ENCODE measurements at regions not wholly inside any gene's neighbourhood (a gene's known extent, or its start where the extent isn't known, plus 50 kb on each side); places are given as distances from the start of the nearest gene placed in this dataset.

DNA sequence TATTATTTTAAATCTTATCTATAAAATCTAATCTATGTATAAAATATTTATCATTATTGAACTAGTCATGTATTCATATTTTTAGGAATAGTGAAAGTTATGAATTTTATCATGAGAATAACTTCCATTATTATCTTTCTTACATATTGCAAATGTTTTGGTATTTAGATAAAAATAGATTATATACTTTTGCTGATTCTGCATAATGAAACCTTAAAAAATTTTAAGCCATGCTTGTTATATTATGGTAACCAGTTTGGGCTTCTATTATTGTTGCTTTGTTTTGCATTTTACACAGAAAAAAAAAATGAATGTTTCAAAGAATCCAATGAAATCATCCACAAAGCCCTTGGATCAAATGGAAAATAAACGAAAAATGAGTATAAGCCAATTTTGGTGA lies 772.5 kb downstream of the NR2F1-AS1 start:
- Histone ChIP-seq H3K4me3 (ENCODE audit: low read depth in 1 of 2, low read length in 2 of 2) (no peak overlapping the region), H3K27ac (ENCODE audit: low read length) (no peak overlapping the region), H3K27me3 (ENCODE audit: low read depth, low read length) (no peaks in the 10 kb centered on the region), H3K36me3 (ENCODE audit: control insufficient read depth in 1 of 2, insufficient read depth in 2 of 2, low read length in 2 of 2) (no peaks in the 10 kb centered on the region), H3K9me3 (ENCODE audit: control insufficient read depth in 1 of 2, low read length in 2 of 2) (no peaks in the 10 kb centered on the region), H3K4me1 (ENCODE audit: control insufficient read depth in 1 of 2, insufficient read depth in 2 of 2, low read length in 2 of 2) (no peaks in the 10 kb centered on the region)

DNA sequence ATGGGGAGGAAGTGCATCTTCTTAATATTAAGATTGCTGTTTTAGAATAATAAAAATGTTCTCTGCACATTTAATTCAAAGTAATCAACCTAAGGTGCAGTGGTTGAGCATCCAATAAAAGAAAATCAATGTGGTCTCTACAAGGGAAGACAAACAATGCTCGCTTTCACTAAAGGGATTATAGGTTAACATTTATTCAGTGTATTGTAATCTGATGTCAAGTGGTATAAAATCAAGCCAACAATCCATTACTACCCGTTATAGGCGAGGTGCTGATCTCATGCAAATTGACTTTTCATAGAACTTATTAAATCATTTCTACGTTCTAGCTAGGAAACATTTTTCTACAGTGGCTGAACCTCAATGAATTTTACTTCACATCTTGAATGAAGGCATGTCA lies 773.9 kb downstream of the NR2F1-AS1 start:
- Histone ChIP-seq H3K27ac (ENCODE audit: low read length) (no peak overlapping the region), H3K9me3 (ENCODE audit: control insufficient read depth in 1 of 2, low read length in 2 of 2) (no peaks in the 10 kb centered on the region), H3K36me3 (ENCODE audit: control insufficient read depth in 1 of 2, insufficient read depth in 2 of 2, low read length in 2 of 2) (no peaks in the 10 kb centered on the region), H3K4me1 (ENCODE audit: control insufficient read depth in 1 of 2, insufficient read depth in 2 of 2, low read length in 2 of 2) (no peaks in the 10 kb centered on the region), H3K4me3 (ENCODE audit: low read depth in 1 of 2, low read length in 2 of 2) (no peak overlapping the region), H3K27me3 (ENCODE audit: low read depth, low read length) (no peaks in the 10 kb centered on the region)

DNA sequence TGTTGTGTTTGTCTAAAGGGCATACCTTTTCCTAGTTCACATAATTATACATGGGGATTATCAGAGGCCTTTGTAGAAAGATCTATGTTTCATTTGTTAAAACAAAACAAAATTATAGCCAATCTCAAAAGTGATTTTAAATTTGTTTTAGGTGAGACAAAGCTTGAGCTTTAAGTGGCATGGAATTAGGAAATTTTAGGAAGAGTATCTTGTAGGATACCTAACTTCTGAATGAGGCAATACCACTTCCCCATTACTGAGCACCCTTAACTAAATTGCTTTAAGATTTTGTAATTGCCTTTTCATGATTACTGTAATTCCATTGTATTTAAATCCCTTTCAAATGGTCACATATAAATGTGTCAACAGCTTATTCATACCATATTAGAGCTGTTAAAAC lies 775.6 kb downstream of the NR2F1-AS1 start:
- H3K27ac ChIP-seq (ENCODE audit: low read length) = no peak overlapping the region
- H3K27me3 ChIP-seq (ENCODE audit: low read depth, low read length) = no peaks in the 10 kb centered on the region
- no peaks in the 10 kb centered on the region for H3K36me3 ChIP-seq (ENCODE audit: control insufficient read depth in 1 of 2, insufficient read depth in 2 of 2, low read length in 2 of 2)
- no peaks in the 10 kb centered on the region for H3K9me3 ChIP-seq (ENCODE audit: control insufficient read depth in 1 of 2, low read length in 2 of 2)
- no peak overlapping the region for H3K4me3 ChIP-seq (ENCODE audit: low read depth in 1 of 2, low read length in 2 of 2)
- peaks cover 0 to 3% of the 10 kb centered on the region in 2 donors for H3K4me1 ChIP-seq (ENCODE audit: control insufficient read depth in 1 of 2, insufficient read depth in 2 of 2, low read length in 2 of 2)

DNA sequence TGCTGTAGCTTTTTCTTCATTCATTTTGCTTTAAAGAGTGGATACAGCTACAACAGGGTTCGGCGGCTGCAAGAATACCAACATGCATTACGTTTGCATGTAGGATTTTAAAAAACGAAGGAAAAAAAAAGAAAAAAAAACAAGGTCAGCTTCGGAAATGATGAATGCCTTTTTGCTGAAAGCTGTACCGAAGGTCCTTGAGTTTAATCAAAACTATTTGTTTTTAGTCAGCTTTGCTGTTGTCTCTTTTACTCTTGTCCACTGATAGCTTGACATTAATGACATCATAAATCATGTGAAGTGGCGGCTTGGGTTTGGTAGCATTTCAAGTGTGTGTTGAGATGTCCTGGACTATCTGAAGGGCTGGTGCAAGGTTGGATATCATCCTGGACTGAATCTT lies 779.1 kb downstream of the NR2F1-AS1 start:
- peaks cover 0 to 8% of the 10 kb centered on the region in 2 donors for H3K4me1 ChIP-seq (ENCODE audit: control insufficient read depth in 1 of 2, insufficient read depth in 2 of 2, low read length in 2 of 2)
- H3K27ac ChIP-seq (ENCODE audit: low read length) = no peak overlapping the region
- H3K9me3 ChIP-seq (ENCODE audit: control insufficient read depth in 1 of 2, low read length in 2 of 2) = no peaks in the 10 kb centered on the region
- H3K36me3 ChIP-seq (ENCODE audit: control insufficient read depth in 1 of 2, insufficient read depth in 2 of 2, low read length in 2 of 2) = no peaks in the 10 kb centered on the region
- H3K27me3 ChIP-seq (ENCODE audit: low read depth, low read length) = no peaks in the 10 kb centered on the region
- H3K4me3 ChIP-seq (ENCODE audit: low read depth in 1 of 2, low read length in 2 of 2) = no peak overlapping the region

DNA sequence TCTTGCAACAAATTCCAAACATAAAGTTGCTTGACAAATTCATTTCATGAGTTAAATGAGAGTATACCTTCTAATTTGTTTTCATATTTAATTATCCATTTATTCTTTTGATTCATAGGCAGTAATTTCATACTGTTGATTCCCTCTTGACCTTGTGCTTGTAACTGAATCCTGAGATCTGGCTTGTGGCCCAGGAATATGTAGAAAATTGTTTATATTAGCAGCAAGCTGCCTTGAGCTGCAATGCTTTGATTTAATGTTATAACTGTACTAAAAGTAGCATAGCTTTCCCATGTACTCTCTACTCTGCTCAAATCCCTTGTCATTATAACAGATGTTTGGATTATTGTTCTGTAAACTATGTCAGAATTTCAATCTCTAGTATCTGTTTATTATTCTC lies 780.7 kb downstream of the NR2F1-AS1 start:
- Histone ChIP-seq H3K27ac (ENCODE audit: low read length) (no peak overlapping the region), H3K27me3 (ENCODE audit: low read depth, low read length) (no peaks in the 10 kb centered on the region), H3K9me3 (ENCODE audit: control insufficient read depth in 1 of 2, low read length in 2 of 2) (peaks cover 0 to 3% of the 10 kb centered on the region in 2 donors), H3K4me1 (ENCODE audit: control insufficient read depth in 1 of 2, insufficient read depth in 2 of 2, low read length in 2 of 2) (peaks cover 0 to 8% of the 10 kb centered on the region in 2 donors), H3K4me3 (ENCODE audit: low read depth in 1 of 2, low read length in 2 of 2) (no peak overlapping the region), H3K36me3 (ENCODE audit: control insufficient read depth in 1 of 2, insufficient read depth in 2 of 2, low read length in 2 of 2) (no peaks in the 10 kb centered on the region)

DNA sequence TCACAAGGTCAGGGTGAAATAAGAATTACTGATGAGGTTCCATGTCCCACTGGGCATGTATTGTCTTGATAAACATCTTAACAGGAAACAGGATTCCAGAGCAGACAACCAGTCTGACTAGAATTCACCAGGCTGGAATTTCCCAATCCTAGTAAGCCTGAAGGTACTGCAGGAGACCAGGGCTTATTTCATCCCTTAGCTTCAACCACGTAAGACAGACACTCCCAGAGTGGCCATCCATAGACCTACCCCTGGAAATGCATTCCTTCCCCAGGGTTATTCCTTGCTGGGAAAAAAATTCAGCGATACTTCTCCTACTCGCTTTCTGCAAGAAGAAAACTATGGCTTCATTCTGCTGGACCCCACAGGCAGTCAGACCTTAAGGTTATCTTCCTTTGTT lies 785.4 kb downstream of the NR2F1-AS1 start:
- no peak overlapping the region for H3K27ac ChIP-seq (ENCODE audit: low read length)
- H3K4me1 ChIP-seq (ENCODE audit: control insufficient read depth in 1 of 2, insufficient read depth in 2 of 2, low read length in 2 of 2) = peaks cover 0 to 7% of the 10 kb centered on the region in 2 donors
- no peaks in the 10 kb centered on the region for H3K27me3 ChIP-seq (ENCODE audit: low read depth, low read length)
- H3K36me3 ChIP-seq (ENCODE audit: control insufficient read depth in 1 of 2, insufficient read depth in 2 of 2, low read length in 2 of 2) = no peaks in the 10 kb centered on the region
- H3K9me3 ChIP-seq (ENCODE audit: control insufficient read depth in 1 of 2, low read length in 2 of 2) = peaks cover 0 to 5% of the 10 kb centered on the region in 2 donors
- H3K4me3 ChIP-seq (ENCODE audit: low read depth in 1 of 2, low read length in 2 of 2) = no peak overlapping the region

DNA sequence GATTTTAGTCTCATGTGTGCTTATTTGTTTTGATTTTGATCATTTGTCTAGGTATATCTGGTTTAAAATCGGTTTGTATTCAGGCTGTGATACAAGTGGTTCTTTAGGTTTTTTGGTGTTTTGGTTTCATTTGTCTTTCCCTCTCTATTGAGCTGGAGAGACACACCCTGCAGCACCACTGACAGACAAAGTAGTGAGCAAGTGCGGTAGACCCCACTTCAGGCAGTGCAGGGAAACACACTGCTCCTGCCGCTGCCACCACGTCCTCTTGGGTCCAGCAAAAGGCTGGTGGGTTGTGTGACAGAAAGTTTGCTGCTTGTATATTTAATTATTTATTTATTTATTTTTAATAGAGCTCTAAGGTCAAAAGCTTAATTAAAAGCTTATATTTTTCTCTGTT lies 801.0 kb downstream of the NR2F1-AS1 start:
- no peaks in the 10 kb centered on the region for H3K36me3 ChIP-seq (ENCODE audit: control insufficient read depth in 1 of 2, insufficient read depth in 2 of 2, low read length in 2 of 2)
- no peaks in the 10 kb centered on the region for H3K4me1 ChIP-seq (ENCODE audit: control insufficient read depth in 1 of 2, insufficient read depth in 2 of 2, low read length in 2 of 2)
- no peaks in the 10 kb centered on the region for H3K27me3 ChIP-seq (ENCODE audit: low read depth, low read length)
- no peak overlapping the region for H3K4me3 ChIP-seq (ENCODE audit: low read depth in 1 of 2, low read length in 2 of 2)
- no peaks in the 10 kb centered on the region for H3K9me3 ChIP-seq (ENCODE audit: control insufficient read depth in 1 of 2, low read length in 2 of 2)
- no peak overlapping the region for H3K27ac ChIP-seq (ENCODE audit: low read length)

DNA sequence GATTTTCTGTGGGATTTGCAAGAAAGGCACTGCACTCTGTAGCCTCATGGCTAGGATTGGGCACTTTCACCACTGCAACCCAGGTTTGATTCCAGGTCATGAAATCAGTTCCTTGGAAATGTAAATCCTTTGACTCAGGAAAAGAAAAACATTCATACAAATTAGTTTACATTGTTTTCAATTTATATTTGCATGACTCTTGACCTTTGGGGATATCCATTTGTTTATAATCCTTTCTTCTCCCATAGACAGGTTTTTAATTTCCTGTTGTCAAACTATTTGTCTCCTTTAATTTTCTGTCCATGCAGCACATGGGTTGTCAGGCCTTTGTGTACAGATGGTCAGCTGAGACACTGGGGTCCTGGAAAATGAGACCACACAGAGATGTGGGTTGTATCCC lies 801.5 kb downstream of the NR2F1-AS1 start:
- no peak overlapping the region for H3K4me3 ChIP-seq (ENCODE audit: low read depth in 1 of 2, low read length in 2 of 2)
- no peaks in the 10 kb centered on the region for H3K9me3 ChIP-seq (ENCODE audit: control insufficient read depth in 1 of 2, low read length in 2 of 2)
- no peaks in the 10 kb centered on the region for H3K36me3 ChIP-seq (ENCODE audit: control insufficient read depth in 1 of 2, insufficient read depth in 2 of 2, low read length in 2 of 2)
- H3K27me3 ChIP-seq (ENCODE audit: low read depth, low read length) = no peaks in the 10 kb centered on the region
- no peaks in the 10 kb centered on the region for H3K4me1 ChIP-seq (ENCODE audit: control insufficient read depth in 1 of 2, insufficient read depth in 2 of 2, low read length in 2 of 2)
- no peak overlapping the region for H3K27ac ChIP-seq (ENCODE audit: low read length)

DNA sequence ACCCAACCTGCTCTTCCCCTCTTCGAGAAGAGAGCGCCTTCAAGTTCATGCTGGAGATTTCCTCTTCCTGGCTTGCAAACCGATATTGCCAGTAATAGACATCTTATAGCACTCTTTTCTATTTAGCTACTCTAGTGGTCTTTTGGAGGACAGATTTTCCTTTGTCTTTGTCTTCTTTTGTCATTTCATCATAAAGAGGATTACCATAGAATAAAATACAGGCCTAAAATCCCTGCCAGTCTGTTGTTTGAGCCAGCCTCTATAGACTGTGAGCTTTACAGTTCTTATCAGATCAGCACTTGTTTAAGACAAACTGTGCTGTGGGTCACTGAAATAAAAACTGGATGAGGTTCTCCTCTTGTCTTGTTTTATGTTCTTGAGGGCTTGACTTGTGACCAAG lies 802.8 kb downstream of the NR2F1-AS1 start:
- Histone ChIP-seq H3K4me3 (ENCODE audit: low read depth in 1 of 2, low read length in 2 of 2) (no peak overlapping the region), H3K27ac (ENCODE audit: low read length) (no peak overlapping the region), H3K36me3 (ENCODE audit: control insufficient read depth in 1 of 2, insufficient read depth in 2 of 2, low read length in 2 of 2) (no peaks in the 10 kb centered on the region), H3K4me1 (ENCODE audit: control insufficient read depth in 1 of 2, insufficient read depth in 2 of 2, low read length in 2 of 2) (no peaks in the 10 kb centered on the region), H3K27me3 (ENCODE audit: low read depth, low read length) (no peaks in the 10 kb centered on the region), H3K9me3 (ENCODE audit: control insufficient read depth in 1 of 2, low read length in 2 of 2) (no peaks in the 10 kb centered on the region)

DNA sequence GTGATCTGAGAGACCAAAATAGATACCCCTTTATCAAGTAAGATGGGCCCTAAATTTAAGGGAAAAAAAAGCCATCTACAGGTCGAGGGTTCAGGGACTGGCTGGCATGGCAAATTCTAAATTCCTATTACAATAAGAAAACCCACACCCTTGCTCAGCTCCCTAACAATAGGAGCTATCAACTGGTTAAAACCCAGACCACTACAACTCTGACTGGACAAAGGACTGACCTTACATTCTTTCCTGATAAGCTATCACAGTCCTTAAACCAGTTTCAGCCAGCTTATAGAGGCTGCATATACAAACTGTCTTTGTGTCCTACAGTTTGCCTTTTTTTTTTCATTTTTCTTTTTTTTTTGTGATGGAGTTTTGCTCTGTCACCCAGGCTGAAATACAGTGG lies 803.6 kb downstream of the NR2F1-AS1 start:
- H3K27ac ChIP-seq (ENCODE audit: low read length) = no peak overlapping the region
- H3K36me3 ChIP-seq (ENCODE audit: control insufficient read depth in 1 of 2, insufficient read depth in 2 of 2, low read length in 2 of 2) = no peaks in the 10 kb centered on the region
- no peaks in the 10 kb centered on the region for H3K27me3 ChIP-seq (ENCODE audit: low read depth, low read length)
- no peaks in the 10 kb centered on the region for H3K9me3 ChIP-seq (ENCODE audit: control insufficient read depth in 1 of 2, low read length in 2 of 2)
- H3K4me1 ChIP-seq (ENCODE audit: control insufficient read depth in 1 of 2, insufficient read depth in 2 of 2, low read length in 2 of 2) = no peaks in the 10 kb centered on the region
- H3K4me3 ChIP-seq (ENCODE audit: low read depth in 1 of 2, low read length in 2 of 2) = no peak overlapping the region

DNA sequence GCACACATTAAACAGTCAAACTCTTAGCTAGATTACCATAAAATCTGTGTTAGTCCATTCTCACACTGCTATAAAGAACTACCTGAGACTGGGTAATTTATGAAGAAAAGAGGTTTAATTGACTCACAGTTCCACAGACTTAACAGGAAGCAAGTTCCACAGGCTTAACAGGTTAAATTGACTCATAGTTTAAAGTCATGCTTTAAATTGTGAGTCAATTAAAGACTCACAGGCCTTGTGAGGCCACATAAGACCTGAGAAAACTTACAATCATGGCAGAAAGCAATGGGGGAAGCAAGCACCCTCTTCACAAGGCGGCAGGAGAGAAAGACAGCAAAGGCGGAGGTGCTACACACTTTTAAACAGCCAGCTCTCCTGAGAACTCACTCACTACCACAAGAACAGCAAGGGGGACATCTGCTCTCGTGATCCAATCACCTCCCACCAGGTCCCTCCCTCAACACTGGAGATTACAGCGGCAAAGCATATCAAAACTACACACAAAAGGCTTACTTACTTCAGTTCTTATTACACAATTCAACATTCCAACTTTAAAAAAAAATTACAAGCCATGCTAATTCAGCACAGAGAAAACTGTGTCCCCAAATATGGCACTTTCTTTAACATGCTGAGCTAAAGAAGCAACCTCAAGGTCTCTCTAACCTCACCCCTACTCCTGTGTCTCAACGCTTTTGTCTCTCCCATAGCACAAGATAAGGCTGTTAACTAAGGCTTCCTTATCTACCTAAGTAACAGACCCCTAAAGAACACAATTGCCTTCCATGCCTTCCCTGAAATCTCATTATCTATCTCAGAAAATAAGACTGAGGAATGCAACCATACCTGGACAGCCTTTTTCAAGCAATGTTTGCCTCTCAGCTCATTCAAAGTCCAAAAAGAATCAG lies 805.1 kb downstream of the NR2F1-AS1 start:
- H3K4me3 ChIP-seq (ENCODE audit: low read depth in 1 of 2, low read length in 2 of 2) = no peak overlapping the region
- H3K4me1 ChIP-seq (ENCODE audit: control insufficient read depth in 1 of 2, insufficient read depth in 2 of 2, low read length in 2 of 2) = no peaks in the 10 kb centered on the region
- H3K27ac ChIP-seq (ENCODE audit: low read length) = no peak overlapping the region
- H3K36me3 ChIP-seq (ENCODE audit: control insufficient read depth in 1 of 2, insufficient read depth in 2 of 2, low read length in 2 of 2) = no peaks in the 10 kb centered on the region
- no peaks in the 10 kb centered on the region for H3K27me3 ChIP-seq (ENCODE audit: low read depth, low read length)
- no peaks in the 10 kb centered on the region for H3K9me3 ChIP-seq (ENCODE audit: control insufficient read depth in 1 of 2, low read length in 2 of 2)

DNA sequence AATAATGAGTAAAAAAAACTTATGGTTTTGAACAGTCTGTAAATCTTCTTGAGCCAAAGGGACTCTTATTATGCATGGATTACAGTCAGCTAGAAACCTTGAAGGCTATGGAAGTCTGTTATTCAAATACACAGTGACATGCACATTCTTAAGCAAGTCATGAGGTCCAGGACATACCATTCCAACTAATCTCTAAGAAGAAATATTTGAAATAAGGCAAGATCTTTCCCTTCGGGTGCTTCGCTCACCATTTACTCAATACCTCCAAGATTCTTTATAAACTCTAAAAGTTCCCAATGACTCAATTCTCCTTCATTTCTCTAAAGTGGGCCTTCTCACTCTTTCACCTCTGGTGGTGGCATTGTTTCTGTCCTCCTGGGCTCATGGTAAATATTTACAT lies 811.0 kb downstream of the NR2F1-AS1 start:
- no peak overlapping the region for H3K4me3 ChIP-seq (ENCODE audit: low read depth in 1 of 2, low read length in 2 of 2)
- no peaks in the 10 kb centered on the region for H3K36me3 ChIP-seq (ENCODE audit: control insufficient read depth in 1 of 2, insufficient read depth in 2 of 2, low read length in 2 of 2)
- no peaks in the 10 kb centered on the region for H3K9me3 ChIP-seq (ENCODE audit: control insufficient read depth in 1 of 2, low read length in 2 of 2)
- no peaks in the 10 kb centered on the region for H3K27me3 ChIP-seq (ENCODE audit: low read depth, low read length)
- H3K4me1 ChIP-seq (ENCODE audit: control insufficient read depth in 1 of 2, insufficient read depth in 2 of 2, low read length in 2 of 2) = no peaks in the 10 kb centered on the region
- H3K27ac ChIP-seq (ENCODE audit: low read length) = no peak overlapping the region
